K562 (cell line): ENCODE measurements at regions not wholly inside any gene's neighbourhood (a gene's known extent, or its start where the extent isn't known, plus 50 kb on each side); places are given as distances from the start of the nearest gene placed in this dataset.

Experiments
- CTCF ChIP-seq, 3 experiments: IDR thresholded peaks in 2 of 3; conservative IDR thresholded peaks in 1 of 3; 2 replicates each; pipeline ENCODE4 v1.5.1; 2011 to 2012; ENCODE audit warnings: low read length in 3 of 3, mild to moderate bottlenecking in 3 of 3, control low read depth in 2 of 3, improper control_type of control experiment in 1 of 3, inconsistent platforms in 1 of 3, low read depth in 1 of 3, mixed read lengths in 1 of 3, moderate library complexity in 1 of 3; ENCODE audit not compliant: insufficient read depth in 2 of 3
- ZFPM2 ChIP-seq: fragments of 250-450 bp; sonication (Bioruptor Pico); IDR thresholded peaks from 2 replicates; pipeline ENCODE4 v1.5.1; 2022; ENCODE audit warnings: mild to moderate bottlenecking

GRCh38 chr1:83775977-83776603 is 222.8 kb downstream of the TTLL7 start:
- TF ChIP-seq ZFPM2 (CRISPR knock-in tag) (no peak), CTCF (IDR thresholded peaks at IDR 0.05 in 2 of 3, conservative IDR thresholded peaks at IDR 0.05 in 1 of 3; ENCODE audit: insufficient read depth in 2 of 3, low read depth in 1 of 3, low read length in 3 of 3) (no peak)
